ENCODE measurements at regions not wholly inside any gene's neighbourhood (a gene's known extent, or its start where the extent isn't known, plus 50 kb on each side); places are given as distances from the start of the nearest gene placed in this dataset.

DNA sequence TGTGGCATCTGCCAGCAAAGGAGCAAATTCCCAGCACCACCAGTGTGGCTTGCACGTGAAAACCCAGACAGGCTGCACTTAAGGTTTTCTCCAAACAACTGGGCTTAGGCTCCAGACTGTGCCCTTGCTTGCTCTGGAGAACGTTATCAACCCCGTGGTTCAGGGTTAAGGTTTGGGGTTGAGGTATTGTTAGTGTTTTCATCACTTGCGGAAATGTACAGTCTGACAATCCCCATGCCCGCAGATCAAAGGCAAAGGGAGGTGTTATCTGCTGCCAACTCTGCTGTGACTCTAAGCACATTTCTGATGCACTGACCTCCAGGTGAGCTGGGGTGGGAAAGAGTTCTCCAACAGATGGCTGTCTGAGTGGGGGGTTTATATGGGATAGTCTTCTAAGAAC lies 253.5 kb upstream of the NT5C1B start:
- Mint-ChIP-seq H3K9me3 (ENCODE audit: low read depth) (no peaks in the 10 kb centered on the region), H3K4me1 (ENCODE audit: low read depth) (no peaks in the 10 kb centered on the region), H3K36me3 (ENCODE audit: low read depth) (no peaks in the 10 kb centered on the region), H3K4me3 (ENCODE audit: unreplicated experiment) (no peak overlapping the region), H3K27me3 (ENCODE audit: low read depth) (no peaks in the 10 kb centered on the region), H3K27ac (ENCODE audit: unreplicated experiment) (no peak overlapping the region)
- no peak for DNase-seq (ENCODE audit: low spot score)
- TF ChIP-seq, protein P1, sequence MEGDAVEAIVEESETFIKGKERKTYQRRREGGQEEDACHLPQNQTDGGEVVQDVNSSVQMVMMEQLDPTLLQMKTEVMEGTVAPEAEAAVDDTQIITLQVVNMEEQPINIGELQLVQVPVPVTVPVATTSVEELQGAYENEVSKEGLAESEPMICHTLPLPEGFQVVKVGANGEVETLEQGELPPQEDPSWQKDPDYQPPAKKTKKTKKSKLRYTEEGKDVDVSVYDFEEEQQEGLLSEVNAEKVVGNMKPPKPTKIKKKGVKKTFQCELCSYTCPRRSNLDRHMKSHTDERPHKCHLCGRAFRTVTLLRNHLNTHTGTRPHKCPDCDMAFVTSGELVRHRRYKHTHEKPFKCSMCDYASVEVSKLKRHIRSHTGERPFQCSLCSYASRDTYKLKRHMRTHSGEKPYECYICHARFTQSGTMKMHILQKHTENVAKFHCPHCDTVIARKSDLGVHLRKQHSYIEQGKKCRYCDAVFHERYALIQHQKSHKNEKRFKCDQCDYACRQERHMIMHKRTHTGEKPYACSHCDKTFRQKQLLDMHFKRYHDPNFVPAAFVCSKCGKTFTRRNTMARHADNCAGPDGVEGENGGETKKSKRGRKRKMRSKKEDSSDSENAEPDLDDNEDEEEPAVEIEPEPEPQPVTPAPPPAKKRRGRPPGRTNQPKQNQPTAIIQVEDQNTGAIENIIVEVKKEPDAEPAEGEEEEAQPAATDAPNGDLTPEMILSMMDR (IDR thresholded peaks at IDR 0.05): no peak

DNA sequence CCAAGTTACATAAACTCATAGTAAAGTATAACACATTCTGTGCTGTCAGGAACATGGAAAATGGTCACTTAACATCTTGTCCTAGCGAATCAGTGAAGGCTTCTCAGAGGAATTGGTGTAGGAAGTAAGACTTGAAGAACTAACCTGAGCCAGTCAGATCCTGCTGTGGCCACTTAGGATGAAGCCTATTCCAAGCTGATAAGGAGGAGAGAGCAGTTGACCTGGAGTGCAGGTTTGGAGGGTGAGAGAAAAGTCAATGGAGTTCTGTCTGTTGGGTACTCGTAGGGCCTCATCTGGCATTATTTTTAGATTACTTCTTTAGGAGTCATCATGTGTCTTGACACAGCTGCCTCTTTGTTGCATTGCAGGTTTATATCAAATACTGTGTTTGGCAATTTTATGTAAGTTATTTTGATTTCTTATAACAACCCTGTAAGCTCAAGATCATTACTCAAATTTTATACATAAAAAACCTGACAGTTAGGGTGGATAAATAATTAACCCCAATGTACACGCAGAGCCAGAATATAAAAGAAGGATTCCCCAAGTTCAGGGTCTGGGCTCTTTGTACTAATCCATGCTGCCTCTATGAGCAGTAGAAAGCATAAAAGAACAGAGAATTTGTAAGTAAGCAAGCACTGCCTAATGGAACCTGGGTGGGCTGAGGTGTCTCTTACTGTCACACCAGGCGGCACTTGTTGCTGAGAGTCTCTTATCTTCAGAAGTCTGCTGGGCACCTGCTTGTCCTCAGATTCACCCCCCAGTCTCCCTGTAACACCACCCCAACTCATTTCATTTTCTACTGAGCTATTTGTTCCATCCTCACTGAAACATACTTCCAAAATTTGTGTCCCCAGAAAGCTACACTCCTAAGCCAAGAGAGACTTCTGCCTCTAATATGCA lies 252.1 kb upstream of the NT5C1B start:
- Mint-ChIP-seq H3K4me3 (ENCODE audit: unreplicated experiment) (no peak overlapping the region), H3K27me3 (ENCODE audit: low read depth) (no peaks in the 10 kb centered on the region), H3K4me1 (ENCODE audit: low read depth) (no peaks in the 10 kb centered on the region), H3K9me3 (ENCODE audit: low read depth) (no peaks in the 10 kb centered on the region), H3K27ac (ENCODE audit: unreplicated experiment) (no peak overlapping the region), H3K36me3 (ENCODE audit: low read depth) (no peaks in the 10 kb centered on the region)
- no peak for DNase-seq (ENCODE audit: low spot score)
- TF ChIP-seq, protein P1 (IDR thresholded peaks at IDR 0.05): no peak

DNA sequence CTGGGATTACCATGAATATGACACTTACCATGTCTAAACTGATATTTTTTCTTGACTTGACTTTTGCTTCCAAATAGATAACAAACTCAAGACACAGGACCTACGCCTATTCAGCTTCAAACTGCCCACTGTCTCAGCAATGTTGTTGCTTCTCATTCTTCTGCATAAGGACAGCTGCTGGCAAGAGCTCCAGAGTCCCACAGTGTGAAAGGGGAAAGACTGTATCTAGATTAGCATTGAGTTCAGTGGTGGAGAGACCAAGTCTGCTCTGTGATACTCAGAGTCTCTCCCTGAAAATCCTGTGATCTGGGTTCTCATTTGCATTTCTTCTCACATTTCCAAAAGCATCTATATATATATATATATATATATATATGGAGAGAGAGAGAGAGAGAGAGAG lies 247.9 kb upstream of the NT5C1B start:
- no peak for DNase-seq (ENCODE audit: low spot score)
- Mint-ChIP-seq H3K4me1 (ENCODE audit: low read depth) (peaks cover 13% of the 10 kb centered on the region), H3K4me3 (ENCODE audit: unreplicated experiment) (no peak overlapping the region), H3K36me3 (ENCODE audit: low read depth) (no peaks in the 10 kb centered on the region), H3K27ac (ENCODE audit: unreplicated experiment) (no peak overlapping the region), H3K27me3 (ENCODE audit: low read depth) (no peaks in the 10 kb centered on the region), H3K9me3 (ENCODE audit: low read depth) (no peaks in the 10 kb centered on the region)
- TF ChIP-seq, protein P1 (IDR thresholded peaks at IDR 0.05): no peak

DNA sequence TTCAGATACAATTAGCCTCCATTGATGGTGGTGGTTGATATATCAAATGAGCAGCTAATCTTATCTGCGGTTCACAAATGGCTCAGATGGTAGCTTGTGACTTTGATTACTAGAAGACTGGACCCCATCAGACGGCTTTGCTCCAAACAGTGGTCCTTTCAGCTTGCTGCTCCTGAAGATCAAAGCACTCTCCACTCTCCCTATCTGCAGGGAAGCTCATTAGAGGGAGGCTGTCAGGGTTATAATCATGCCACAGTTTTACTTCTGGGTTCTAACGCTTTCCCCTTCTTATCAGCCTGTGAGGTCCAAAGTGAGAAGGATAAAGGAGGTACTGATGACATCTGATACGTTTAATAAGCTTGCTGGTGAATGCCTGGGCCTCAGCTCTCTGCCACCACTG lies 247.1 kb upstream of the NT5C1B start:
- Mint-ChIP-seq H3K27me3 (ENCODE audit: low read depth) (no peaks in the 10 kb centered on the region), H3K4me3 (ENCODE audit: unreplicated experiment) (no peak overlapping the region), H3K27ac (ENCODE audit: unreplicated experiment) (no peak overlapping the region), H3K36me3 (ENCODE audit: low read depth) (no peaks in the 10 kb centered on the region), H3K4me1 (ENCODE audit: low read depth) (peaks cover 19% of the 10 kb centered on the region), H3K9me3 (ENCODE audit: low read depth) (no peaks in the 10 kb centered on the region)
- TF ChIP-seq, protein P1 (IDR thresholded peaks at IDR 0.05): no peak
- no peak for DNase-seq (ENCODE audit: low spot score)

DNA sequence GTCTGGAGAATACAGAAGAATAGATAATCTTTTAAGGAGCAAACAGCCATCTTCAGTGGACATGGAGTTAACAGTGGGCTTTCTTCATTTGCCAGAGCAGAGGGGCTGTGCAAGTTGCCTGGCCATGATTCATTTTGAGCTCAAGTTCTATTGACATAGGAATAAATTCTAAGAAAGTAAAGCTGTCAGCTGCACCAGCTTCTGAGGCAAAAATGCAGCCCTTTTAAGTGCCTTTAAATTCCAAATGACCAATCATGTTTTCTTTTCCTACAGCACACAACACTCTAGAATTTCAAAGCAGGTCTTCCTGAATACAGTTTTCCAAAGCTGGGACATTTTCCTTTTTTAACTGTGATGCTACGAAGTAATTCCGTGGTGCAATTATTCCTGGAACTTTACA lies 246.4 kb upstream of the NT5C1B start:
- no peak overlapping the region for H3K4me3 Mint-ChIP-seq (ENCODE audit: unreplicated experiment)
- TF ChIP-seq, protein P1 (IDR thresholded peaks at IDR 0.05): no peak
- peaks cover 22% of the 10 kb centered on the region for H3K4me1 Mint-ChIP-seq (ENCODE audit: low read depth)

More for the DNA sequence above, 246.4 kb upstream of the NT5C1B start:
- H3K27me3 Mint-ChIP-seq (ENCODE audit: low read depth): no peaks in the 10 kb centered on the region
- no peak overlapping the region for H3K27ac Mint-ChIP-seq (ENCODE audit: unreplicated experiment)
- no peak for DNase-seq (ENCODE audit: low spot score)
- H3K36me3 Mint-ChIP-seq (ENCODE audit: low read depth): no peaks in the 10 kb centered on the region
- no peaks in the 10 kb centered on the region for H3K9me3 Mint-ChIP-seq (ENCODE audit: low read depth)
